ENCODE measurements at regions not wholly inside any gene's neighbourhood (a gene's known extent, or its start where the extent isn't known, plus 50 kb on each side); places are given as distances from the start of the nearest gene placed in this dataset.

DNA sequence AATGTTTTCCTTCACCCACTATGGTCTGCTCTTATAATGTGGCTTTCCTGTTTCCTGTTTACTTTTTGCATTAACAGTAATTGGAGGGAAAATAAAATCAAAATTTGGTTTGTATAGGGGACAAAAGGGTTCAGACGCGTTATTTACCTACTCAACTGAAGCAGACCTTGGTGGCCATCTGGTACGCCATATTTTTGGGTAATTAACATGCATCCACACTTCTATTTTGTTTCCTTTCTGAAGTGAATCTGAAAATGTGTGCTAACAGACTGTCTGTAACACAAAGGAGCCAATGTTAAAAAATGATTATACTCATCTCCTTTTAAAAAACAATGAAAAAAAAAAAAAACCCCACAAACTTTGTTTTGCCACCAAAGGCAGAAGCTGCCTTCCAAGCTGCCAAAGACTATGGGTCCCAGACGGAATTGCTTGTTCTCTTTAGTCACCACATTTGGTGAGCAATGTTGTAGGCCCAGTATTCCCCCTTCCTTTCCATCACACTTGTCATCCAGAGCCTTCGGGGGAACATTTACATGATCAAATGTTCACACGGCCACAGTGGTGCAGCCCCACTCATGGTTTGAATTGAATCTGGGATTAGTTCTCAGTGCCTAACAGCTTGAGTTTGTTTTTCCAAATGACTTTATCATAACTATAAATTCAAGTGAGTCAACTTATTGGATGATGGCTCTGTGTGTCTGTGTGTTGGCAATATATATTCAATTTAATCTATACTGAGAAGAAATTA lies 323.7 kb upstream of the CD180 start:
- TF ChIP-seq POLR2A (IDR thresholded peaks at IDR 0.05; ENCODE audit: low read depth, low read length) (no peak), SPI1 (IDR thresholded peaks at IDR 0.05; ENCODE audit: low read depth, low read length) (no peak), POLR2AphosphoS5 (IDR thresholded peaks at IDR 0.05; ENCODE audit: low read depth, low read length) (no peak), POU2F2 (IDR thresholded peaks at IDR 0.05; ENCODE audit: low read depth, low read length) (no peak), TAF1 (IDR thresholded peaks at IDR 0.05; ENCODE audit: low read depth, low read length) (no peak), PAX5 (IDR thresholded peaks at IDR 0.05; ENCODE audit: insufficient read depth, low read length, severe bottlenecking) (no peak)
